ENCODE measurements at regions not wholly inside any gene's neighbourhood (a gene's known extent, or its start where the extent isn't known, plus 50 kb on each side); places are given as distances from the start of the nearest gene placed in this dataset.
A peak's percentile ranks its signal among the peaks of the same experiment; 100 is the strongest.

DNA sequence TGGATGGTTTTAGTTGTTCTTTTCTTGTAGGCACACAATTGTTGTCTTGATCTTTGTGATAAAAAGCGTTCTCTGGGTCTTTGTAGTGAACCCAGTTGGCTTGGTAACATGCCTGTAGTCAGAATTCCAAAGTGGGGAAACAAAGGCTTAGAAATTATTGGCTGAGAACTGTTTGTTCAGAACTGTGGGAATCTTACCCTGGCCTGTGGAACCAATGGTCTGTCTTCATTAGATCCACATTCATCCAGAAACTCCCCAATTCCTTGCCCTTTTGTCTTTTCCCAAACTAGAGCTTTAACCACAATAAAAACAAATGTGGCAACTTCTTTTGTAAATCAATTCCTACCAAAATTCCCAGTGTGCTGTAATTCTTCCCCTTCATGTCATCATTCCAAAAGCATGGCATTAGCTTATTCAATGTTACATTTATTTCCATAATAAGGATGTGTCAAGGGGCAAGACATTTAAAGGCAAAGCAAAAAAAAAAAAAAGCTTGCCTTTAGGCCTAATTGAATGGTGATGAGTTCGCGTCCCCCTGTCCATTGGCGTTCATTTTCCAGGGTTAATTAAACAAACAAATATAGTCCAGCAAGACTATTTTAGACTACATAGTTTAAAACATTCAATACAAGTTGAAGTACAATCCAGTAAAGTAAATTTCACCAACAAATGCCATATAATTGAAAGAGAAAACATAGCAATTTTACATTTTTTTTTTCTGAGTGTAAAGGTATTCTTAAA lies 249.8 kb upstream of the ZNF608 start:
- no peak for TF ChIP-seq TCF7L2 (IDR thresholded peaks at IDR 0.05; ENCODE audit: low read depth, low read length)
- no peak for TF ChIP-seq SIN3A (IDR thresholded peaks at IDR 0.05; ENCODE audit: borderline replicate concordance, insufficient read depth, low read depth, low read length)
- TF ChIP-seq, protein P1, sequence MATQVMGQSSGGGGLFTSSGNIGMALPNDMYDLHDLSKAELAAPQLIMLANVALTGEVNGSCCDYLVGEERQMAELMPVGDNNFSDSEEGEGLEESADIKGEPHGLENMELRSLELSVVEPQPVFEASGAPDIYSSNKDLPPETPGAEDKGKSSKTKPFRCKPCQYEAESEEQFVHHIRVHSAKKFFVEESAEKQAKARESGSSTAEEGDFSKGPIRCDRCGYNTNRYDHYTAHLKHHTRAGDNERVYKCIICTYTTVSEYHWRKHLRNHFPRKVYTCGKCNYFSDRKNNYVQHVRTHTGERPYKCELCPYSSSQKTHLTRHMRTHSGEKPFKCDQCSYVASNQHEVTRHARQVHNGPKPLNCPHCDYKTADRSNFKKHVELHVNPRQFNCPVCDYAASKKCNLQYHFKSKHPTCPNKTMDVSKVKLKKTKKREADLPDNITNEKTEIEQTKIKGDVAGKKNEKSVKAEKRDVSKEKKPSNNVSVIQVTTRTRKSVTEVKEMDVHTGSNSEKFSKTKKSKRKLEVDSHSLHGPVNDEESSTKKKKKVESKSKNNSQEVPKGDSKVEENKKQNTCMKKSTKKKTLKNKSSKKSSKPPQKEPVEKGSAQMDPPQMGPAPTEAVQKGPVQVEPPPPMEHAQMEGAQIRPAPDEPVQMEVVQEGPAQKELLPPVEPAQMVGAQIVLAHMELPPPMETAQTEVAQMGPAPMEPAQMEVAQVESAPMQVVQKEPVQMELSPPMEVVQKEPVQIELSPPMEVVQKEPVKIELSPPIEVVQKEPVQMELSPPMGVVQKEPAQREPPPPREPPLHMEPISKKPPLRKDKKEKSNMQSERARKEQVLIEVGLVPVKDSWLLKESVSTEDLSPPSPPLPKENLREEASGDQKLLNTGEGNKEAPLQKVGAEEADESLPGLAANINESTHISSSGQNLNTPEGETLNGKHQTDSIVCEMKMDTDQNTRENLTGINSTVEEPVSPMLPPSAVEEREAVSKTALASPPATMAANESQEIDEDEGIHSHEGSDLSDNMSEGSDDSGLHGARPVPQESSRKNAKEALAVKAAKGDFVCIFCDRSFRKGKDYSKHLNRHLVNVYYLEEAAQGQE (IDR thresholded peaks at IDR 0.05; ENCODE audit: insufficient read depth in 1 of 2, low read depth in 2 of 2, low read length in 1 of 2): no peak
- TF ChIP-seq, protein P2, sequence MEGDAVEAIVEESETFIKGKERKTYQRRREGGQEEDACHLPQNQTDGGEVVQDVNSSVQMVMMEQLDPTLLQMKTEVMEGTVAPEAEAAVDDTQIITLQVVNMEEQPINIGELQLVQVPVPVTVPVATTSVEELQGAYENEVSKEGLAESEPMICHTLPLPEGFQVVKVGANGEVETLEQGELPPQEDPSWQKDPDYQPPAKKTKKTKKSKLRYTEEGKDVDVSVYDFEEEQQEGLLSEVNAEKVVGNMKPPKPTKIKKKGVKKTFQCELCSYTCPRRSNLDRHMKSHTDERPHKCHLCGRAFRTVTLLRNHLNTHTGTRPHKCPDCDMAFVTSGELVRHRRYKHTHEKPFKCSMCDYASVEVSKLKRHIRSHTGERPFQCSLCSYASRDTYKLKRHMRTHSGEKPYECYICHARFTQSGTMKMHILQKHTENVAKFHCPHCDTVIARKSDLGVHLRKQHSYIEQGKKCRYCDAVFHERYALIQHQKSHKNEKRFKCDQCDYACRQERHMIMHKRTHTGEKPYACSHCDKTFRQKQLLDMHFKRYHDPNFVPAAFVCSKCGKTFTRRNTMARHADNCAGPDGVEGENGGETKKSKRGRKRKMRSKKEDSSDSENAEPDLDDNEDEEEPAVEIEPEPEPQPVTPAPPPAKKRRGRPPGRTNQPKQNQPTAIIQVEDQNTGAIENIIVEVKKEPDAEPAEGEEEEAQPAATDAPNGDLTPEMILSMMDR (IDR thresholded peaks at IDR 0.05): no peak
- peaks cover 3% of the 10 kb centered on the region; the same call in 1 of the 2 replicates for H3K4me1 ChIP-seq (ENCODE audit: control insufficient read depth, insufficient read depth, low read length)
- H3K27ac ChIP-seq (ENCODE audit: low read length): peak overlapping the region; percentile 67; the same call in 1 of the 2 replicates
- no peak for ATAC-seq
- ChIA-PET POLR2A (no interaction called here), CTCF (interaction anchor here (0.6 kb wide), 2 partner anchors 334 to 445 kb away, joined by 3 read pairs; no protein-coding TSS in a partner anchor)
- no peak for DNase-seq (ENCODE audit: low read depth, low spot score)
- no peaks in the 10 kb centered on the region for H3K9me3 ChIP-seq (ENCODE audit: control insufficient read depth, insufficient read depth, low read depth, low read length)
- no TSS peak for BruUV-seq (replicated peaks)
- no peak overlapping the region for H3K4me3 ChIP-seq (ENCODE audit: low read depth in 2 of 2, low read length in 2 of 2)
- H3K27me3 ChIP-seq (ENCODE audit: control insufficient read depth, insufficient read depth, low read length): no peaks in the 10 kb centered on the region
- intact Hi-C loops (cut with micrococcal nuclease; ENCODE audit: unreplicated experiment) (no loop called here), in situ Hi-C loops (cut with HindIII; ENCODE audit: low pct_unique_long_range_greater_than_20kb, low sequenced_read_pairs) (no loop called here)
- no peaks in the 10 kb centered on the region for H3K36me3 ChIP-seq (ENCODE audit: control insufficient read depth, insufficient read depth, low read length)

DNA sequence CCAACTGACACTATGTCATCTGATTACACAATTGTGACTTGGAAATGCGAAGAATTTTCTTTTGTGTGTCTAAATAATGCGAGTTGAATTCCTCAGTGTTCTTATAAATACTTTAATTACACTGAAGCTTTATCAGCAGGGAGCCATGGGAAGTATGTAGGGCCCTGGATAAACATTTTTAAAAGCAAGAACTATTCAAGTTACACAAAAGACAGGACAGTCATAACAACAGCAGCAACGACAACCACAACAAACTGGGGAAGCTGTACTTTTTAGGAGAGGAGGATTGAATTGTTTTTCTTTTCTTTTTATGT lies 250.3 kb upstream of the ZNF608 start:
- in situ Hi-C loops (cut with HindIII; ENCODE audit: low pct_unique_long_range_greater_than_20kb, low sequenced_read_pairs): no loop called here

More for the DNA sequence above, 250.3 kb upstream of the ZNF608 start:
- no peaks in the 10 kb centered on the region for H3K9me3 ChIP-seq (ENCODE audit: control insufficient read depth, insufficient read depth, low read depth, low read length)
- intact Hi-C loops (cut with micrococcal nuclease; ENCODE audit: unreplicated experiment): no loop called here
- H3K4me1 ChIP-seq (ENCODE audit: control insufficient read depth, insufficient read depth, low read length): peaks cover 3% of the 10 kb centered on the region; the same call in 1 of the 2 replicates
- H3K27ac ChIP-seq (ENCODE audit: low read length): peak overlapping the region; percentile 67; the same call in 1 of the 2 replicates
- ATAC-seq (no peak), DNase-seq (ENCODE audit: low read depth, low spot score) (no peak)
- no peaks in the 10 kb centered on the region for H3K27me3 ChIP-seq (ENCODE audit: control insufficient read depth, insufficient read depth, low read length)
- CTCF ChIA-PET: interaction anchor here (0.6 kb wide), 2 partner anchors 334 to 446 kb away, joined by 3 read pairs; no protein-coding TSS in a partner anchor
- H3K36me3 ChIP-seq (ENCODE audit: control insufficient read depth, insufficient read depth, low read length): no peaks in the 10 kb centered on the region
- no peak overlapping the region for H3K4me3 ChIP-seq (ENCODE audit: low read depth in 2 of 2, low read length in 2 of 2)
- POLR2A ChIA-PET: interaction anchor here (0.5 kb wide), 1 partner anchor 201 kb away, joined by 3 read pairs; no protein-coding TSS in a partner anchor
- no TSS peak for BruUV-seq (replicated peaks)
- TF ChIP-seq SIN3A (IDR thresholded peaks at IDR 0.05; ENCODE audit: borderline replicate concordance, insufficient read depth, low read depth, low read length) (no peak), TCF7L2 (IDR thresholded peaks at IDR 0.05; ENCODE audit: low read depth, low read length) (no peak), POLR2AphosphoS5 (IDR thresholded peaks at IDR 0.05; ENCODE audit: low read depth, low read length) (no peak)
- TF ChIP-seq, protein P1 (IDR thresholded peaks at IDR 0.05; ENCODE audit: insufficient read depth in 1 of 2, low read depth in 2 of 2, low read length in 1 of 2): no peak
- TF ChIP-seq, protein P2 (IDR thresholded peaks at IDR 0.05): no peak
